Epithelial cell of esophagus (primary cell): ENCODE measurements at regions not wholly inside any gene's neighbourhood (a gene's known extent, or its start where the extent isn't known, plus 50 kb on each side); places are given as distances from the start of the nearest gene placed in this dataset.

ENCODE experiments used
- DNase-seq: peaks from one replicate; pipeline ENCODE4 v3.0.0; 2010; ENCODE audit warnings: low read depth
- H3K4me3 ChIP-seq: 2 replicates; pipeline ENCODE4 v1.5.1; 2011; ENCODE audit warnings: mild to moderate bottlenecking, low read length, control low read depth
- TF ChIP-seq, protein P1 (sequence below): IDR thresholded peaks from 2 replicates; pipeline ENCODE4 v1.5.1; 2011; ENCODE audit warnings: low read depth, mild to moderate bottlenecking, low read length, control low read depth, inconsistent platforms; ENCODE audit not compliant: insufficient read depth; ENCODE audit errors: missing control alignments

DNA sequence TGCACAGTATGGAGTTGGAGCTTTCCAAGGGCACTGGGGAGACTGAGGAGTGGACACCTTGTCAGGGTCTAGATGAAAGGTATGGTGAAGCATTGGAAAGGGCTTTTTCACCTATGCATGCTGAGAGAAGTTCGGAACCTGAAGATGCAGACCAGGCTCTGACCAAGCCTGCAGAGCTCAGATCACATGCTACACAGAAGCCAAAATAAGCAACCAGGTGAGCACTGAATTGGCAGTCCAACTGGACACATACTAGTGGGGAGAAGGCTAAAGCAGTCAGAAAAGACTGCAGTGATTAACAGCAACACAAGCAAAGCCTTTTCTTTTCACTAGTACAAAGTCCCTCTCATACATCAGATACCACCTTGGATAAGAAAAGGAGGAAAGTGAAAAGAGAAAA is 238.3 kb upstream of the PLSCR5 start:
- no peak for DNase-seq
- H3K4me3 ChIP-seq: no peak overlapping the region
- TF ChIP-seq, protein P1, sequence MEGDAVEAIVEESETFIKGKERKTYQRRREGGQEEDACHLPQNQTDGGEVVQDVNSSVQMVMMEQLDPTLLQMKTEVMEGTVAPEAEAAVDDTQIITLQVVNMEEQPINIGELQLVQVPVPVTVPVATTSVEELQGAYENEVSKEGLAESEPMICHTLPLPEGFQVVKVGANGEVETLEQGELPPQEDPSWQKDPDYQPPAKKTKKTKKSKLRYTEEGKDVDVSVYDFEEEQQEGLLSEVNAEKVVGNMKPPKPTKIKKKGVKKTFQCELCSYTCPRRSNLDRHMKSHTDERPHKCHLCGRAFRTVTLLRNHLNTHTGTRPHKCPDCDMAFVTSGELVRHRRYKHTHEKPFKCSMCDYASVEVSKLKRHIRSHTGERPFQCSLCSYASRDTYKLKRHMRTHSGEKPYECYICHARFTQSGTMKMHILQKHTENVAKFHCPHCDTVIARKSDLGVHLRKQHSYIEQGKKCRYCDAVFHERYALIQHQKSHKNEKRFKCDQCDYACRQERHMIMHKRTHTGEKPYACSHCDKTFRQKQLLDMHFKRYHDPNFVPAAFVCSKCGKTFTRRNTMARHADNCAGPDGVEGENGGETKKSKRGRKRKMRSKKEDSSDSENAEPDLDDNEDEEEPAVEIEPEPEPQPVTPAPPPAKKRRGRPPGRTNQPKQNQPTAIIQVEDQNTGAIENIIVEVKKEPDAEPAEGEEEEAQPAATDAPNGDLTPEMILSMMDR: no peak

GRCh38 chr3:146839727-146840375 is 234.7 kb upstream of the PLSCR5 start:
- no peak overlapping the region for H3K4me3 ChIP-seq
- TF ChIP-seq, protein P1: no peak
- no peak for DNase-seq

DNA sequence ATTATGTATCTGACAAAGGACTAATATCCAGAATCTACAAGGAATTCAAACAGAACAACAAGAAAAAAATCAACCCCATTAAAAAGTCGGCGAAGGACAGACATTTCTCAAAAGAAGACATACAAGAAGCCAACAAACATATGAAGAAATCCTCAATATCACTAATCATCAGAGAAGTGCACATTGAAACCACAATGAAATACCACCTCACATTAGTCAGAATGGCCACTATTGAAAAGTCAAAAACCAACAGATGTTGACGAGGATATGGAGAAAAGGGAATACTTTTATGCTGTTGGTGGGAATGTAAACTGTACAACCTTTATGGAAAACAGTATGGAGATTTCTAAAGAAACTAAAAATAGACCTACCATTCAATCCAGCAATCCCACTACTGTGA is 233.1 kb upstream of the PLSCR5 start:
- no peak for DNase-seq
- H3K4me3 ChIP-seq: no peak overlapping the region
- TF ChIP-seq, protein P1: no peak

DNA sequence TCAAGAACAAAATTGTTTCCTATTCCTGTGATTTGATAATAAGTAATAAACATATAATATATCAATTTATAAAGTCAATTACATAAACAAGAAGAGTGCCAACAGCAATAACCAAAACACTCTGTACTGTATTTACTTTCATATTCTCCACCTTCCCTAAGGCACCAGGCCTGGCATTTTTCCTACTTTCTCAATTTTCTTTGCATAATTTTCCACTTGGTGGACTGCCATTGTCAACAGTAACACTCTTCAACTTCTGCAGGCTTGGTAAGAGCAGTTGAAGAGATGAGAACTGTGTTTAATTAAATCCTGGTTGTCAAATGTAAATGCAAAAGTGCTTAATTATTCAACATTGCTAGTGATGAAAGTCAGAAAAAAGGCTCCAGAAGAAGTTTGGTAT is 229.8 kb upstream of the PLSCR5 start:
- H3K4me3 ChIP-seq: no peak overlapping the region
- no peak for DNase-seq
- TF ChIP-seq, protein P1: no peak

GRCh38 chr3:146832857-146833458 is 227.8 kb upstream of the PLSCR5 start:
- TF ChIP-seq, protein P1: no peak
- DNase-seq: no peak
- no peak overlapping the region for H3K4me3 ChIP-seq

GRCh38 chr3:146831659-146832058 is 226.5 kb upstream of the PLSCR5 start:
- TF ChIP-seq, protein P1: no peak
- no peak for DNase-seq
- no peak overlapping the region for H3K4me3 ChIP-seq

- no peak overlapping the region for H3K4me3 ChIP-seq
- TF ChIP-seq, protein P1: no peak
- DNase-seq: no peak
Measured at GRCh38 chr3:146830231-146830630, 225.1 kb upstream of the PLSCR5 start.
